ENCODE measurements at regions not wholly inside any gene's neighbourhood (a gene's known extent, or its start where the extent isn't known, plus 50 kb on each side); places are given as distances from the start of the nearest gene placed in this dataset.
A peak's percentile ranks its signal among the peaks of the same experiment; 100 is the strongest.

DNA sequence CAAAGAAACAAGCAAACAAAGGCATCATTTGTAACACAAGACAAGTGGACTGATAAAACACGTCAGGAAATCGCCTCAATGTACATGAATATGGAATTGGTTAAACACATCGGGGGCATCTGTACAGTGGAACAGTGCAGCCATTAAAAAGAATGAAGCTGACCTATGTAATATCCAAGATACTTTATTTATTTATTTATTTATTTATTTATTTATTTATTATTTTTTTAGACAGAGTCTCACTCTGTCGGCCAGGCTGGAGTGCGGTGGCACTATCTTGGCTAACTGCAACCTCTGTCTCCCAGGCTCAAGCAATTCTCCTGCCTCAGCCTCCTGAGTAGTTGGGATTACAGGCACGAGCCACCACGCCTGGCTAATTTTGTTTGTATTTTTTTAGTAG is 75.4 kb upstream of the SLC45A1 start:
- H3K4me1 ChIP-seq (replicated peaks): peaks cover 2% of the 10 kb centered on the region
- H3K36me3 ChIP-seq: no peaks in the 10 kb centered on the region
- H3K27me3 ChIP-seq (replicated peaks; ENCODE audit: insufficient read depth): no peaks in the 10 kb centered on the region
- H3K9me3 ChIP-seq: no peaks in the 10 kb centered on the region
- DNase-seq (ENCODE audit: low spot score): no peak
- TF ChIP-seq, protein P1, sequence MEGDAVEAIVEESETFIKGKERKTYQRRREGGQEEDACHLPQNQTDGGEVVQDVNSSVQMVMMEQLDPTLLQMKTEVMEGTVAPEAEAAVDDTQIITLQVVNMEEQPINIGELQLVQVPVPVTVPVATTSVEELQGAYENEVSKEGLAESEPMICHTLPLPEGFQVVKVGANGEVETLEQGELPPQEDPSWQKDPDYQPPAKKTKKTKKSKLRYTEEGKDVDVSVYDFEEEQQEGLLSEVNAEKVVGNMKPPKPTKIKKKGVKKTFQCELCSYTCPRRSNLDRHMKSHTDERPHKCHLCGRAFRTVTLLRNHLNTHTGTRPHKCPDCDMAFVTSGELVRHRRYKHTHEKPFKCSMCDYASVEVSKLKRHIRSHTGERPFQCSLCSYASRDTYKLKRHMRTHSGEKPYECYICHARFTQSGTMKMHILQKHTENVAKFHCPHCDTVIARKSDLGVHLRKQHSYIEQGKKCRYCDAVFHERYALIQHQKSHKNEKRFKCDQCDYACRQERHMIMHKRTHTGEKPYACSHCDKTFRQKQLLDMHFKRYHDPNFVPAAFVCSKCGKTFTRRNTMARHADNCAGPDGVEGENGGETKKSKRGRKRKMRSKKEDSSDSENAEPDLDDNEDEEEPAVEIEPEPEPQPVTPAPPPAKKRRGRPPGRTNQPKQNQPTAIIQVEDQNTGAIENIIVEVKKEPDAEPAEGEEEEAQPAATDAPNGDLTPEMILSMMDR (IDR thresholded peaks at IDR 0.05): no peak
- TF ChIP-seq POLR2AphosphoS5 (IDR thresholded peaks at IDR 0.05): no peak
- TF ChIP-seq POLR2A (IDR thresholded peaks at IDR 0.05): no peak
- 77% methylated on average over 7 of the region's 7 CpGs for WGBS
- H3K27ac ChIP-seq: no peak overlapping the region
- no peak overlapping the region for H3K4me3 ChIP-seq
- intact Hi-C loops (cut with DNase I): no loop called here

DNA sequence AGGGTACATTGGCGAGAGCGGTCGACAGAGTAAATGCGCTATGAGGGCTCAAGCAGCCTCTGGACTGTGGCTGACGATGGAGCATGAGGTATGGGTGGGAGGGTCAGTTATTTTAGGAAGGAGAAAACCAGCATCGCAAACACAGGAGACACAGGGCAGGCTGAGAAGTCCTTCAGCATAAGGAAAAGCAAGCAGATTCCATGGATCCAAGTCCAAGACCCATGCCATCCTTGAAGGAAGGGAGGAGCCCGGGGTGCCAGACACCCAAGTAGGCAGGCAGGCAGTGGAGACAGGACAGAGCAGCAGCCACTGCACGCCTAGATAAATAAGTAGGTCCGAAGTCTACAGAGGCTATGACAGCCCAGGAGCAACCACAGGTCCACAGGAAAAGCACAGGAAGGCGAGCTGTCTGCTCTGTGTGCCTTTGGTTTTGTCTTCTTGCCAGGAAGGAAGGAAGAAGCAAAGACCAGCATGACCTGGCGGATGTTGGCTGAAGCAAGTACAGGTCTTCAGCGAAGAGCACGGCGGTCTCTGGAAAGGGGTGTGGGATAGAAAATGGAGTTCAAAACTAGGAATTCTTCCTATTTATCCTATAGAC is 76.4 kb upstream of the SLC45A1 start:
- no peak for DNase-seq (ENCODE audit: low spot score)
- TF ChIP-seq POLR2AphosphoS5 (IDR thresholded peaks at IDR 0.05): peak; percentile 14
- TF ChIP-seq, protein P1 (IDR thresholded peaks at IDR 0.05): no peak
- Histone ChIP-seq H3K4me1 (replicated peaks) (peaks cover 2% of the 10 kb centered on the region), H3K27ac (peak overlapping the region in 1 of 2 donors; percentile 19), H3K9me3 (no peaks in the 10 kb centered on the region), H3K27me3 (replicated peaks; ENCODE audit: insufficient read depth) (no peaks in the 10 kb centered on the region), H3K4me3 (no peak overlapping the region), H3K36me3 (no peaks in the 10 kb centered on the region)
- 88% methylated on average over 14 of the region's 14 CpGs for WGBS
- intact Hi-C loops (cut with DNase I): no loop called here

DNA sequence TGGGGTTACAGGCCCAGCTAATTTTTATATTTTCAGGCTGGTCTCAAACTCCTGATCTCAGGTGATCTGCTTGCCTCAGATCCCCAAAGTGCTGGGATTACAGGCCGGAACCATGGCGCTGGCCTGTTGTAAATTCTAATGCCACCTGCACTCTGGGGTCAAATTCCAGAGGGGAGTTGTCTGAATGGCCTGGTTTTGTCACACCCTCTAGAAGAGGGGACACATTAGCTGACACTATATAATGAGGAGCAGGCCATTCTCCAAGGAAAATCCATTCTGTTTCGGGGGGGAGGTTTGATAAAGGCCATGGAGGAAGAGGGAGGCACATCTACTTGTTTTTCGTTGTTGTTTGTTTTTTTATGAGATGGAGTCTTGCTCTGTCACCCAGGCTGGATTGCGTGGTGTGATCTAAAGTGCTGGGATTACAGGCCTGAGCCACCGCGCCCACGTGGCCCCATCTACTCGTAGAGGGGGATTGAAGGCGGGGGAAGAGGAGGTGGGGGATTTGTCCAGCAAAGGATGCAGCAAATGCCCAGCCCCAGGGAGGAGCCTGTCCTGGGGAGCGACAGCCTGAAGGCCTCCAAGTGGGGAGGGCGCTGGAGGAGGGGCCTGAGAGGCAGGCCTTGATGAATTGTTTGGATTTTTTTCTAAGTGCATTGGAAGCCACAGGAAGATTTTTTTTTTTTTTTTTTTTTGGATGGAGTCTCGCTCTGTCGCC is 78.4 kb upstream of the SLC45A1 start:
- intact Hi-C loops (cut with DNase I): loop anchor here (5.0 kb wide), 1 partner anchor 207 kb away; no protein-coding TSS in a partner anchor
- H3K27ac ChIP-seq: peak overlapping the region; percentile 30 to 48
- H3K4me1 ChIP-seq (replicated peaks): peaks cover 2% of the 10 kb centered on the region
- H3K27me3 ChIP-seq (replicated peaks; ENCODE audit: insufficient read depth): no peaks in the 10 kb centered on the region
- TF ChIP-seq, protein P1 (IDR thresholded peaks at IDR 0.05): no peak
- TF ChIP-seq POLR2A (IDR thresholded peaks at IDR 0.05) (no peak), POLR2AphosphoS5 (IDR thresholded peaks at IDR 0.05) (no peak)
- WGBS: 85% methylated on average over 14 of the region's 14 CpGs
- H3K4me3 ChIP-seq: no peak overlapping the region
- no peak for DNase-seq (ENCODE audit: low spot score)
- H3K36me3 ChIP-seq: no peaks in the 10 kb centered on the region
- H3K9me3 ChIP-seq: no peaks in the 10 kb centered on the region

DNA sequence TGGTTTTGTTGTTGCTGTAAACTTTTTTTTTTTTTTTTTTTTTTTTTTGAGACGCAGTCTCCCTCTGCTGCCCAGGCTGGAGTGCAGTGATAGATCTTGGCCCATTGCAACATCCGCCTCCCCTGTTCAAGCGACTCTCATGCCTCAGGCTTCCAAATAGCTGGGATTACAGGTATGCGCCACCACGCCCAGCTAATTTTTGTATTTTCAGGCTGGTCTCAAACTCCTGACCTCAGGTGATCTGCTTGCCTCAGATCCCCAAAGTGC is 78.9 kb upstream of the SLC45A1 start:
- Histone ChIP-seq H3K4me3 (no peak overlapping the region), H3K4me1 (replicated peaks) (peaks cover 2% of the 10 kb centered on the region), H3K9me3 (no peaks in the 10 kb centered on the region), H3K36me3 (no peaks in the 10 kb centered on the region), H3K27me3 (replicated peaks; ENCODE audit: insufficient read depth) (no peaks in the 10 kb centered on the region), H3K27ac (peak overlapping the region; percentile 47 to 48)
- no peak for TF ChIP-seq POLR2A (IDR thresholded peaks at IDR 0.05)
- TF ChIP-seq, protein P1 (IDR thresholded peaks at IDR 0.05): peak in 3 of 4 experiments; percentile 10 to 35 (median 19)
- intact Hi-C loops (cut with DNase I): loop anchor here (5.0 kb wide), 1 partner anchor 207 kb away; no protein-coding TSS in a partner anchor
- no peak for DNase-seq (ENCODE audit: low spot score)
- 51% methylated on average over 5 of the region's 5 CpGs for WGBS

All from prostate gland (tissue), 2 donors.